Neural progenitor cell (in vitro differentiated cells): ENCODE measurements at regions not wholly inside any gene's neighbourhood (a gene's known extent, or its start where the extent isn't known, plus 50 kb on each side); places are given as distances from the start of the nearest gene placed in this dataset.
A peak's percentile ranks its signal among the peaks of the same experiment; 100 is the strongest.

Experiments used
- DNase-seq: peaks from one replicate; pipeline ENCODE4 v3.0.0-alpha.2; 2016; ENCODE audit warnings: low spot score
- H2AFZ ChIP-seq: fragments of 200-600 bp; sonication (generic); replicated peaks from 2 replicates; pipeline ENCODE4 v1.6.1; 2016; ENCODE audit warnings: antibody characterized with exemption
- H3F3A ChIP-seq: fragments of 200-600 bp; sonication (generic); 2 replicates; pipeline ENCODE4 v1.6.1; 2016; ENCODE audit warnings: antibody characterized with exemption, low read depth
- H3K27ac ChIP-seq: fragments of 200-600 bp; sonication (generic); 2 replicates; pipeline ENCODE4 v1.5.1; 2016; ENCODE audit warnings: mild to moderate bottlenecking
- H3K27me3 ChIP-seq: fragments of 200-600 bp; sonication (generic); 2 replicates; pipeline ENCODE4 v1.6.1; 2016; ENCODE audit warnings: mild to moderate bottlenecking, moderate library complexity
- H3K36me3 ChIP-seq: fragments of 200-600 bp; sonication (generic); 2 replicates; pipeline ENCODE4 v1.5.1; 2016
- H3K4me1 ChIP-seq: fragments of 200-600 bp; sonication (generic); 2 replicates; pipeline ENCODE4 v1.6.1; 2016; ENCODE audit warnings: mixed run types
- H3K4me2 ChIP-seq: fragments of 200-600 bp; sonication (generic); 2 replicates; pipeline ENCODE4 v1.6.1; 2016
- H3K4me3 ChIP-seq: fragments of 200-600 bp; sonication (generic); 2 replicates; pipeline ENCODE4 v1.5.1; 2016
- H3K79me2 ChIP-seq: fragments of 200-600 bp; sonication (generic); 2 replicates; pipeline ENCODE4 v1.6.1; 2016; ENCODE audit warnings: low read depth
- H3K9ac ChIP-seq: fragments of 200-600 bp; sonication (generic); 2 replicates; pipeline ENCODE4 v1.6.1; 2016
- H3K9me3 ChIP-seq: fragments of 200-600 bp; sonication (generic); 2 replicates; pipeline ENCODE4 v1.5.1; 2016; ENCODE audit warnings: low read depth
- H4K20me1 ChIP-seq: fragments of 200-600 bp; sonication (generic); 2 replicates; pipeline ENCODE4 v1.6.1; 2016; ENCODE audit warnings: low read depth
- H3K27ac Mint-ChIP-seq: 3 replicates; pipeline ENCODE4 v1.8.0; 2021; ENCODE audit warnings: mixed read lengths
- H3K27me3 Mint-ChIP-seq: 2 replicates; pipeline ENCODE4 v1.8.0; 2022; ENCODE audit warnings: low read depth, mild to moderate bottlenecking, inconsistent platforms, moderate library complexity, mixed read lengths; ENCODE audit not compliant: insufficient read depth
- H3K36me3 Mint-ChIP-seq: 3 replicates; pipeline ENCODE4 v1.8.0; 2021; ENCODE audit warnings: mixed read lengths
- H3K4me1 Mint-ChIP-seq: 3 replicates; pipeline ENCODE4 v1.8.0; 2021; ENCODE audit warnings: mixed read lengths
- H3K4me3 Mint-ChIP-seq: 3 replicates; pipeline ENCODE4 v1.8.0; 2021; ENCODE audit warnings: mild to moderate bottlenecking, moderate library complexity, mixed read lengths
- H3K9me3 Mint-ChIP-seq: 3 replicates; pipeline ENCODE4 v1.8.0; 2020; ENCODE audit warnings: mixed read lengths
- CTCF ChIP-seq: fragments of 200-600 bp; sonication (generic); IDR thresholded peaks from 2 replicates; pipeline ENCODE4 v1.5.1; 2017; ENCODE audit warnings: antibody characterized with exemption, mild to moderate bottlenecking
- EZH2 ChIP-seq: fragments of 200-600 bp; sonication (generic); IDR thresholded peaks from 2 replicates; pipeline ENCODE4 v1.6.1; 2017; ENCODE audit warnings: antibody characterized with exemption, mild to moderate bottlenecking, moderate library complexity
- EZH2phosphoT487 ChIP-seq: fragments of 200-600 bp; sonication (generic); IDR thresholded peaks from 2 replicates; pipeline ENCODE4 v1.6.1; 2017; ENCODE audit warnings: antibody characterized with exemption

GRCh38 chr4:11495291-11495690 lies 66.6 kb upstream of the HS3ST1 start:
- H4K20me1 ChIP-seq: no peaks in the 10 kb centered on the region
- H3K9ac ChIP-seq: no peak overlapping the region
- DNase-seq: no peak
- H3F3A ChIP-seq: no peaks in the 10 kb centered on the region
- H3K4me1 ChIP-seq: no peaks in the 10 kb centered on the region
- Mint-ChIP-seq H3K4me1 (peaks cover 4% of the 10 kb centered on the region), H3K36me3 (no peaks in the 10 kb centered on the region), H3K27me3 (no peaks in the 10 kb centered on the region), H3K4me3 (no peak overlapping the region), H3K9me3 (peaks cover 11% of the 10 kb centered on the region), H3K27ac (no peak overlapping the region)
- H3K27me3 ChIP-seq: no peaks in the 10 kb centered on the region
- TF ChIP-seq CTCF (no peak), EZH2 (no peak), EZH2phosphoT487 (no peak)
- H3K36me3 ChIP-seq: no peaks in the 10 kb centered on the region
- no peaks in the 10 kb centered on the region for H3K9me3 ChIP-seq
- H3K79me2 ChIP-seq: no peaks in the 10 kb centered on the region
- no peak overlapping the region for H2AFZ ChIP-seq
- no peak overlapping the region for H3K27ac ChIP-seq
- no peak overlapping the region for H3K4me2 ChIP-seq
- no peak overlapping the region for H3K4me3 ChIP-seq

DNA sequence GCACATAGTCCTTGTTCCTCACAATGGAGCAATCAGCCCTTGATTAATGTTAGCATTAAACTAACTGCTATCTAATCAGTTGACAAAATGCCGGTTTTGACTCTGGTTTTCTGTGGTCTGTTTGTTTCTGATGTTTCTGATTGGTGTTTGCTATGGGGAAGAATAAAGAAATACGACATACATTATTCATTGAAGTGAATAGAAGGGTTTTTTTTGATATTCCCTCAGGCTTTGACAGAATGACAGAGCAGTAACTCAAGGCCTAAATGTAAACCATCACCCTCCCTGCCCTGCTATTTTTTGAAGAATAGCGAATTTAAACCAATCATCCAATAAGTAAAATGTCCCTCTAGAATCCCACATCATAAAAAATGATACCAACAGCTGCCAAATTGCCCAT lies 65.5 kb upstream of the HS3ST1 start:
- Histone ChIP-seq H3K27ac (no peak overlapping the region), H3K36me3 (no peaks in the 10 kb centered on the region), H3K9ac (no peak overlapping the region), H3K27me3 (no peaks in the 10 kb centered on the region), H3K4me2 (no peak overlapping the region), H3K9me3 (no peaks in the 10 kb centered on the region), H3K79me2 (no peaks in the 10 kb centered on the region), H3K4me3 (no peak overlapping the region), H3K4me1 (no peaks in the 10 kb centered on the region), H4K20me1 (no peaks in the 10 kb centered on the region), H2AFZ (no peak overlapping the region), H3F3A (no peaks in the 10 kb centered on the region)
- Mint-ChIP-seq H3K9me3 (peaks cover 9% of the 10 kb centered on the region), H3K27me3 (no peaks in the 10 kb centered on the region), H3K36me3 (no peaks in the 10 kb centered on the region), H3K4me1 (peaks cover 4% of the 10 kb centered on the region), H3K27ac (no peak overlapping the region), H3K4me3 (no peak overlapping the region)
- TF ChIP-seq EZH2phosphoT487 (no peak), CTCF (no peak), EZH2 (no peak)
- DNase-seq: no peak

DNA sequence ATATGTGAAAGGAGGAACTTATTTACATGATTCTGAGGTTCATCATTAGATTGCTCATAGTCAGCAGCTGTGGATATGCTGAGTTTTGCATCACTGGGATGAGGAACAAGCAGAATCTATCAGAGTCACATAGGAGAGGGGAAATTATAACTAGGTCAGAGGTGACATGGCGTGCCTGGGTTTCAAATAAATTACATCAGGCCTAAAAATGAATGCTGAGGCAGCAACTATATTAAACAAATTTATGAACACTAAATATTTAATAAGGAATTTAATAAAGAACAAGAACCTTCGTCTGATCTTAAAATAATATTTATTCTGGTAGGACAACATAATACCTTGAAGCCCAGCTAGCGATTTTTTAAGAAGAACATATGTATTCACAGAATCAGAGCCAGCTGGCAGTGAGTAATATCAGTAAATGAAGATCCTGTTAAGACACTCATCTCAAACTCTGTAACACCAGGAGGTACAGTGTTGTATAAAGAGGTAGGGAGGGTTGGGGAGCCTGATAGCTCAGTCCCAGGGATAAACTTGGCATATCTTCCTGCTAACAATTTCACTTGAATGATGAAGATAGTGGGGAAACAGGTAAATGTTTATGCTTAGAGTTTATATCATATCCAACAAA lies 60.9 kb upstream of the HS3ST1 start:
- H3K4me1 Mint-ChIP-seq: no peaks in the 10 kb centered on the region
- Histone ChIP-seq H2AFZ (no peak overlapping the region), H4K20me1 (no peaks in the 10 kb centered on the region), H3K79me2 (no peaks in the 10 kb centered on the region), H3K9me3 (no peaks in the 10 kb centered on the region), H3K4me2 (no peak overlapping the region), H3K27me3 (no peaks in the 10 kb centered on the region), H3K27ac (no peak overlapping the region), H3K36me3 (no peaks in the 10 kb centered on the region), H3K9ac (no peak overlapping the region), H3K4me3 (no peak overlapping the region), H3F3A (no peaks in the 10 kb centered on the region), H3K4me1 (no peaks in the 10 kb centered on the region)
- no peaks in the 10 kb centered on the region for H3K27me3 Mint-ChIP-seq
- TF ChIP-seq CTCF (peak; percentile 1), EZH2 (no peak)
- H3K36me3 Mint-ChIP-seq: no peaks in the 10 kb centered on the region
- H3K27ac Mint-ChIP-seq: no peak overlapping the region
- DNase-seq: no peak
- H3K9me3 Mint-ChIP-seq: no peaks in the 10 kb centered on the region
- H3K4me3 Mint-ChIP-seq: no peak overlapping the region
